ENCODE measurements at regions not wholly inside any gene's neighbourhood (a gene's known extent, or its start where the extent isn't known, plus 50 kb on each side); places are given as distances from the start of the nearest gene placed in this dataset.
"Not testable (repeated sequence)": the region's sequence is repeated elsewhere in the genome, so short reads cannot be mapped to it uniquely, and the experiment has no call there.

DNA sequence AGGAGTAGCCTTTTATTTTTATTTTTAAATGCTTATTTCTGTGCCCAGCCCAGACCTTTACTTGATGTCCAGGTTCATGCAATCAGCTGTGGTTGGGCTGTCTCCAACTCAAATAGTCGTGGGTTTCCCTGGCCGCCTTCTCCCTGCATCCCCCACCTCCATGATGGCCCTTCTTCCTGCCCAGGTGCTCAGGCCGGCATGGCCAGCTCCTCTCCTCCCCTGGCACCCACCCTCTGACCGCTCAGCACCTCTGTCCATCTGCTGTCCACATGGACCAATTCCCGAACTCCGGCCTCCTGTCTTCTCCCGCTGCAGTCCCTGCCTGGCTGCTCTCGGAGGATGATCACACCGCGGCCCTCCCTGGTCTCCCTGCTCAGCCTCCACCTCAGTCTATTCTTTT lies 81.2 kb upstream of the SULF2 start:
- no peak for DNase-seq

DNA sequence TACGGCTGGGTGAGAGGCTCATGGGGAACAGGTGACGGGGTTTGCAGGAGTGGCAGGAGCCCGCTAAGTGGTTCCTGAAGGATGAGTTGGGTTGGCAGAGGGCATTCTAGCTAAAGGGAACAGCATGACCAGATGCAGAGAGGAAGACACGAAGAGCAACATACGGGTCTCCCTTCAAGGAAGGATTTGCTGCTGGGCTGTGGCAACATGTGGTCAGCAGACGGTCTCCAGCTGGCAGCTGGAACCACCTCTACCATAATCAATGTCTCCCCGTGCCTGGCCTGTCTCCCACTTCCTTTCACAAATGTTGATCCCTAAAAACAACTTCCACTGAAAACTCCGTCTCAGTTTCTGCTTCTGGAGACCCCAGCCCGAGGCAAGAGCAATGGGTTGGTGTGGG lies 80.6 kb upstream of the SULF2 start:
- DNase-seq = no peak

DNA sequence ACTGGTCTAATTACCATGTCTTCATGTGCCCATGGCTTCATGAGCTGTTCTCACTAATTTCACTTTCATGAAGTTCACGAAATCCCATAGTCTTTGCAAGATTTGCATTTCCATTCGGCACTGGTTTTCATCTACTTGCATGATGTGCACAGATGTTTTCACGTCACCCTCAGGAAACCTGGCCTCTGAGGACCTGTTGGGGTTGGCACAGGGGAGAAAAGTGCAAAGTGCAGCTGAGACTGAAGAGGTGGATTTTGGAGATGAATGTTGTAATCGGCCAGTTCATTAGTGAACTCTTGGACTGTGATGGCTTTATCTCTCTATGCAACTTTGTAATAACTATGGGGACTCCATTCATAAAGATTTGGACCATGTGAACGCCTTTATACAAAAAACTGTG lies 80.2 kb upstream of the SULF2 start:
- DNase-seq = no peak

DNA sequence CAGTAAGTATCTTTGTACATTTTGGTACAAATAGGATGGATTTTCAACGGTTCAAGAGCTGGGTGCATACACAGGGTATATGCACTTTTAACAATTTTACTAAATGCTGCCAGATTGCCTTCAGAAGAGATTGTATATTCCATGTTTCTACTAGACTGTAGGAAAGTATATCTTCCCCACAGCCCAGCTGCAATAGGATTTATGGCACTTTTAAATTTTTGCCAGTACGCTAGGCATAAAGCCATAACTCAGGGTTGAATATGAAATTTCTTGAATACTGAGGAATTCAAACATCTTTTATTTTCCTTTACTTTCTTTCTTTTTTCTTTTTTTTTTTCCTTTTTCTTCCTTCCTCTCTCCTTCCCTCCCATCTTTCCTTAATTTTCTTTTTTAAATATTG lies 78.7 kb upstream of the SULF2 start:
- no peak for DNase-seq

DNA sequence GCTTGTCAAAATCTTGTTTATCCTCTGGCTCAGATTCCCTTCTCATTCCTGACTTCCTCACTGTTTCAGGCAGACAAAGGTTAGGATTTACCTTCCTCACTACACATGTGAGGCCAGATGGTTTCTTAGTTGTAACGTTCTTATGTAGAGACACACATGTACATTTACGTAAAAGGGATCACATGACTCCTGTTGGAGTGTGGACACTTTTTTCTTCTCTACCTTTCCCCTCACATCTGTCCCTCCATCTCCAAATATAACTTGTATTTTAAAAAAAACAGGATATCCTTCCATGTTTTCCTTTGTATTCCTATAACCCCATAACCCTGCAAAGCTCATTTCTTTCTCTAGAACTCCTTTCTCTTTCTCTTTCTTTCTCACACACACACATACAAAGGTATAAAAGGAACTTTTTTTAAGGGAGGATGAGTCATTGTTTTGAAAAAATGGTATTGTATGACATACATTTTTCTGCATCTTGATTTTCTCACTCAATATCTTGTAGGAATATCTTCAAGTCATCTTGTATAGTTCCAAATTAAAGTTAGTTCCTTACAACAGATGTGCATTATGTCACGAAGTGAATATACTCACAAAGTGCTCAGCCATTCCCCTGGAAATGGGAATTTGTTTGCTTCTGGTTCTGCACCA lies 78.2 kb upstream of the SULF2 start:
- no peak for DNase-seq

DNA sequence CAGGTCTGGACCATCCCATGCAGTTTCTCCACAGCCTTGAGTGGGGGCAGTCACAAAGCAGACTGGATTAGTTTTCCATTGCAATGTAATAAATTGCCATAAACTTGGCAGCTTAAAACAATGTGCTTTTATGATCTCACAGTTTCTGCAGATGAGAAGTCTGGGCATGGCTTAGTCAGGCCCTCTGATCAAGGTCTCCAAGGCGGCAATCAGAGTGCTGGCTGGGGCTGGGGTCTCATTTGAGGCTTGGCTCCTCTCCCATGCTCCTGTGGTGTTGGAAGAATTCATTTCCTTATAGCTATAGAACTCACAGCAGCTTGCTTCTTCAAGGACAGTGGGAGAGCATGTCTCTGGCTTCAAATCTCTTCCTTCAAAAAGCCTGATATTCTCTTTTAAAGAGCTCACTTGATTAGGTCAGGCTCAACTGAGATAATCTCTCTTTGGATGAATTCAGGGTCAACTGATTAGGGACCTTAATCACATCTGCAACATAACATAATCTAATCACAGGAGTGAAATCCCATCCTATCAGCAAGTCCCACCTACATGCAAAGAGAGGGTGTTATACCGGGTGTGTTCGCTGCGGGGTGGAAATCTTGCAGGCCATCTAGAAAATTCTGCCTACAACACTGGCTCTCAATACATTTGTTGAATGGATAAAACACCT lies 77.4 kb upstream of the SULF2 start:
- no peak for DNase-seq

DNA sequence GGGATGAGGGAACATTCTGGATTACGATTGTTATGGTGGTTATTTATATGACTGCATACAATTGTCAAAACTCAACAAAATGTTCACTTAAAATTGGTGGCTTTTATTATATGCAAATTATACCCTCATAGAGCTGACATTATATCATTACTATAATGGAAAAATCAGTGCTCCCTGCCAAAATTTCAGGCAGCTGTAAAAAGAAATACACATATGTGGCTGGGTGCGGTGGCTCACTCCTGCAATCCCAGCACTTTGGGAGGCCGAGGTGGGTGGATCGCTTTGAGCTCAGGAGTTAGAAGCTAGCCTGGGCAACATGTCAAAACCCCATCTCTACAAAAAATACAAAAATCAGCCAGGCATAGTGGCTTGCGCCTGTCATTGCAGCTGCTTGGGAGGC lies 75.8 kb upstream of the SULF2 start:
- DNase-seq = no peak

DNA sequence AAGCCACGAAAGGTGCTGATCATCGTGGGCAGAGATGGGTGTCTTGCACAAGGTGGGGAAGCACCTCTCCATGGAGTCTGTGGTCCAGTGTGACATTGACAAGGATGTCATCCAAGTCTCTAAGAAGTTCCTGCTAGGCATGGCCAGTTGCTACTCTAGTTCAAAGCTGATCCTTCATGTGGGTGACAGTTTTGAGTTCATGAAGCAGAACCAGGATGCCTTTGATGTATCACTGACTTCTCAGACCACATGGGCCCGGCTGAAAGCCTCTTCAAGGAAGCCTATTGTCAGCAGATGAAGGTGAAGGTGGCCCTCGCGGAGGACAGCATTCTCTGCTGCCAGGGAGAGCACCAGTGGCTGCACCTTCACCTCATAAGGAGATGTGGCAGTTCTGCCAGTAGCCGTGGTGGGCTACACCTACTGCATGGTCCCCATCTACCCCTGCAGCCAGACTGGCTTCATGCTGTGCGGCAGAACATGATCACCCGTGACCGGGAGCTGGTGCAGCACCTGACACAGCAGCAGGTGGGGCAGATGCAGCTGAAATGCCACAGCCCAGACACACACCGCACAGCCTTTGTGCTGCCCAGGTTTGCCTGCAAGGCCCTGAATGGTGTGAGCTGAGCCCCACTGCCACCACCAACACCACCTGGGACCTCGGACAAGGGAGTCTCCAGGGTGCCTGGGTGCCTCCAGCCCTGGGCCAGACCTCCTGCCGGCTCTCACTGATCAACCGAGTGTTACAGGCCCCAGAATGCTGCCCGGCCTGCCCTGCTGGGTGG lies 75.0 kb upstream of the SULF2 start:
- no peak for DNase-seq

DNA sequence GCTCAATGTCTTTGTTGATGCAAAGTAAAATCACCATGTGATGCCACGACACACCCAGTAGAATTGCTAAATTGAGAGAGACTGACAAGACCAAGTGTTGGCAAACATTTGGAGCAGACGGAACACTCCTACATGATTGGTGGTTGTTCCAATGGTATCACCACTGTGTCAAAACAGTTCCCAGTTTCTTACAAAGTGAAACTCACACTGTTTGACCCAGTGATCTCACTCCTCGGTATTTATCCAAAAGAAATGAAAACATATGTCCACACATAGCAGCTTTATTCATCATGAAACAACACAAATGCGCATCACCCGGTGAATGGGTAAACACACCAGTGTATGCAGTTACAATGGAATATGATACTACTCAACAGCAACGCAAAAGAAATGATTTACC lies 74.0 kb upstream of the SULF2 start:
- DNase-seq = no peak

DNA sequence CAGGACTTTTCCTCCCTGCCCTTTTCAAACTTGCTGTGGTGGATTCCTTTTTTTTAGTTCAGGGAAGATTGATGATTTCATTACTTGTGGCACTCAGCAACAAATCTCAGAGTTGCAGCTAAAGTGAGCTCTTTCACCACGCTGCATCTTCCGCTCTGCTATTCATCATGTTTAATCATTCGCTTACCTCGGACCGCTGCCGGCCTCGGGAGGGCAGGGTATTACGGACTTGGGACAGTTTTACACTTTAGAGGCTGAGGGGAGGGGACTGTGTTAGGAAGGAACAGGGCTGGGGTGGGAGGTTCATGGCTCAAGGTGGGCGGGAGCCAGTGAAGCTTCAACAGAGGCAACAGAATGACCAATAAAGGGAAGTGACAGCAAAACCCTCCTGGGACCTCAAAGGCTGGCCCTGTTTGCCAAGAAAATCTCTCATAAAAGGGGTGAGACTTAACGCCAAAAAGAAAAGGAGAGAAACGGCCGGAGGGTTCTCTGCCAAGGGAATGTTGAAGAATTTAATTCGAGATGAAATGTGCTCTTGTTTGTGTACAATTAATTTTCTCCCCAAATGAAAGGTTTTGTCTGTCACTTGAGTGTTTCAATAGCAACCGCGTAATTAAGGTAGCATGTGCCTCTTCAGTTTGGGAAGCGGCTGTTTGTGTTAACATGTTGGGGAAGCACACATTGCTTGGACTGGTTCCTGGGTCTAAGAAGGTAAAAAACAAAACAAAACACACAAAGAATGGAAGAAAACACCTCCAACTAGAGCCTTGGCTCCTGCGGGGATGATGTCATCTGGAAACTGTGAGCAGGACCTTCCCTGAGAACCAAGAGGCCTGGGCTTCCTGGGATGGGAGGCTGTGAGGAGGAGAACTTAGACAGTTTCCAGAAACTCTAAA lies 72.5 kb upstream of the SULF2 start:
- DNase-seq = no peak

DNA sequence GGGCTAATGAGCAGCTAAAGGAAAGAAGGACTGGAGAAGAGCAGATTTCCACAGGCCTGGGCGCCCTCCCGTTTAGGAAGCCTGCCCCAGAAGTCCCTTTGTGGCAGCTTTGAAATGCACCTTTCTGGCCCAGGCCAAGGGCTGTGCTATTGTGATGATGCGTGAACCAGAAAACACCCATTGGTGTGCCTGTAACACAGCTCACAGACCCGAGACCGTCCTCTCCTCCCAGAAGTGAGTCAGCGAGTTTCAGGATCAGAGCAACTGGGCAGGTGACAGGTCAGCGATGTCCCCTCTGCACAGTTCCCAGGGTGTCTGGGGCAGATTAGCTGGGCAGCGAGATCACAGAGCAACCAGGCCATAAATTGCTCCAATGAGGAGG lies 71.9 kb upstream of the SULF2 start:
- DNase-seq = no peak

DNA sequence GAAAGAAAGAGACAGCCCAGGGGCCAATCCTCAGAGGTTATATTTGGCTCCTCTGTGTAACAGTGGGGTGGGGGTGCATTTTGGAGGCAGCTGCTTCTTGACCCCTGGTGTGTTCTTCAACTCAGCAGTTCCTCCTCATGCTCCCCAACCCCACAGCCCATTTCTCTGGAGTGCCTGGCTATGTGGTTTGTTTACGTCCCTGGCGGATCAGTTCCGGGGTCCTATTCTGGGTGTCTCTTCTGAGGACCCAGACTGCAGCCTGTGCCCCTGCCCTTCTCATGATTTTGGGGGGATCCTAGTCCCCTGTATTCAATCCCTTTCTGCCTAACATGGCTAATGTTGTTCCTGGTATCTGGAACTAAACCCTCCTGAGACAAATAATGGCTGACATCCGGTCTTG lies 70.5 kb upstream of the SULF2 start:
- no peak for DNase-seq

DNA sequence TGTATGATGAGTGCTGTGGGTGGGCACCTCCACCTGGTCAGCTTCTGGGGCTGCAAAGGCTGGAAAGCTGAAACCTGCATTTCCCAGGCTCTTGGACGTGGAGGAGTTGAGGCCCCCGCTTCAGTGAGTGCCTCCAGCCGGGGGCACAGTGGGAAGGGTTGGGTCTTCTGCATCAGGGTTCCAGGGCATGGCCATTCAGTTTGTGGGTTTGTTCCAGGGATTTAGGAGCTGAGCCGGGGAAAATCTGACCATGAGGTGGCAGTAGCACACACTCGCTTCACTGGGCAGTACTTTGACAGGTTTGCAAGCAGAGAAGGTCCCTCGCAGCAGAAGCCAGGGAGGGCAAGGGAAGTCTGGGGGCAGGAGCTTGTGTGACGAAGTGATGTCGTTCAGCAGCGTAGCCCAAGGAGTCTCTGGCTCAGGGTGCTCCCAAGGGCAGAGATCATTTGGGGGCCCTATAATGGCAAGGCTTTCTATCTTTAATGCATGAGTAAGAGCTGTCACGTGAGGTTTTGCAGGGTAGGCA lies 69.5 kb upstream of the SULF2 start:
- DNase-seq = no peak

DNA sequence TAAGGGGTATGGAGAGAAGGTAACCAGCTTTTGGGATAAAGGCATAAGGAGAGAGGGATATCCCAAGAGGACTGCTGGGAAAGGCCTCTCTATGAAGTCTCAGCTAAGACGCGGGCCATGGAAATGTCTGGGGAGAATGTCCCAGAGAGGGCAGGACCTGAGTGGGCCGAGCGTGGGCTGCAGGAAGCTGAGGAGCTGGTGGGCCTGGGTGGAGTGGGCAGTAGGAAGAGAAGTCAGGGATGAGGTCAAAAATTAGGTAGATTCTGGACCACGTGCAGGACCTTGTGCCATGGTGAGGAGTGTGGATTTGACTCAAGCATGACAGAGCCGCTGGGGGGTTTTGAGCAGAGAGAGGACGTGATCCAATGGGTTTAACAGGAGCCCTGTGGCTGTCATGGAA lies 66.5 kb upstream of the SULF2 start:
- DNase-seq = no peak

DNA sequence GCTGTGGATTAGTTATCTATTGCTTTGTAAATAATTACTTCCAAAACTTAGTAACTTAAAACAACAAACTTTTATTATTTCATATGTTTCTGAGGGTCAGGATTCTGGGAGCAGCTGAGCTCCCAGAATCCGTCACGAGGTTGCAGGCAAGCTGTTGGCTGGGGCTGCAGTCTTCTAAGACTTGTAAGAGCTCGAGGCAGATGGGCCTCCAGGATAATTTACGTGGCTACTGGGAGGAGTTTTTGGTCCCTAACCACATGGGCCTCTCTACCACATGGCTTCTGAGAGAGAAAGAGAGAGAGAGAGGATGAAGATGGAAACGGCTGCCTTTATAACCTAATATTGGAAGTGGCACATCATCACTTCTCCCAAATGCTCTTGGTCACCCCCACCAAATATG lies 64.9 kb upstream of the SULF2 start:
- DNase-seq = no peak

DNA sequence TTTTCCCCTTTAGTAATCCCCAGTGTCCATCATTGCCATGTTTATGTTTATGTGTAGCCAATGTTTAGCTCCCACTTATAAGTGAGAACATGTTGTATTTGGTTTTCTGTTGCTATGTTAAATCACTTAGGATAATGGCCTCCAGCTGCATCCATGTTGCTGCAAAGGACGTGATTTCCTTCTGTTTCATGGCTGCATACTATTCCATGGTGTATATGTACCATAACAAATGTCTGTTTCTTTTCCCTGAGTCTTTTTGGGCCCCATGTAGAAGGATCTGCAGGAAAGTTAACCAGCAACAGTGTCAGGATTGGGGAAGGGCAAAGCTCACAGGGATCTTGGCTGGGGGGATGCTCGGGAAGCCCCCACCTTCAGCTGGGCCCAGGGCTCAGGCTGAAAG lies 64.3 kb upstream of the SULF2 start:
- no peak for DNase-seq

DNA sequence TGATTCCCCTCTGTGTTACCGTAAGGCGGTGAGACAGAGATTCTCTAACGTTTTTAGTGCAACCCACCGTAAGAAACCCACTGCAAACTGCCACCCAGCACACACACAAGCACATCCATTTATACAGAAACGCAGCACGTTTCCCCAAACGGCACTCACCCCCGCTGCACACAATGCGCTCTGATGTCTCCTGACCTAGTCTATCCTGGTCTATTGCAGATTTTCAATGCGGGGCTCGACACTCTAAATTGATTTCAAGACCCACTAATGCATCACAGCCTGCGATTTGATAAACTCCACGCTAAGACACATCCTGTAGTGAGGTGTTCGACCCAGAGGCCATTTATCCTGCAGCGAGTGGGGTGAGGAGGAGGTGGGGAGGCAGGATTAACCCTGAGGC lies 63.7 kb upstream of the SULF2 start:
- no peak for DNase-seq

DNA sequence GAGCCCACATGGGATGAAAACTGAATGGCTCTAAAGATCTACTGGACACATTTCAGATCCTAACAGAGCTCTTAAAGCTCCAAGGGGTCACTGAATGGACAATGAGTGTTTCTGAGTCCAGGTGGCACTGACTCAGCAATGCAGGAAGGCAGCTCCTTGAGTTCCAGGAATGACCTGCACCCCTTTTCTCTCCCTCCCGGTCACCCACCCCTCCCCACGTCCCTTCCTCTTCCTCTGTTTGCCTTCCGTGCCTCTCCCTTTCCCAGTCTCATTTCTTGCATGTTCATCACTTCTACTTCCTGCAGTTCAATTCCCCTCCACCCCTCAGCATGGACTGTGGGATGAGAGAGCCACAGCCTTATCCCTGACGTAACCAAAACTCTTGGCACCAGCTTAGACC lies 63.3 kb upstream of the SULF2 start:
- not testable (repeated sequence) for DNase-seq

DNA sequence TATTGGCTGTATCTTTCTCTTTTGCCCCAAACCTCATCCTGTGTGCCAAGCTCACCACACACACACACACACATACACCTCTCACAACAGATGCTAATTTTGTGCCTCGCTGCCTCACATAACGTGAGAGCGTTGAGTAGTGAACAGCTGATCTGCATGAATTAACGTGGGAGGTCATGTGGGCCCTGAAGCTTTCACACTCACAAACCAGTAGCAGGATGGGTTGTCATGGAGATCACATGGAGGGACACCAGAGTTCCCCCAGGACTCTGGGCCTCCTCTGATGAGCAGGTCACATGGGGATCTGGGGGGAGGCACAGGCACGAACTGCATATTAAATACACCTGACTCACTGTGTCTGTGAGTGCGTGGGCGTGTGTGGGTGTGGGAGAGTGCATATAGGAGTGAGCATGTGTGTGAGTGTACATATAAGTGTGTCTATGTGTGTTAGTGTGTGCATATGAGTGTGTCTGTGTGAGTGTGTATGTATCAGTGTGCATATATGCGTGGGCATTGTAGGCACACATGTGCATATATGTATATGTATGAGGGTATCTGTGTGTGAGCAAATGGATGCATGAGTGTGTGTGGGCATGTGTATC lies 62.7 kb upstream of the SULF2 start:
- DNase-seq = no peak

DNA sequence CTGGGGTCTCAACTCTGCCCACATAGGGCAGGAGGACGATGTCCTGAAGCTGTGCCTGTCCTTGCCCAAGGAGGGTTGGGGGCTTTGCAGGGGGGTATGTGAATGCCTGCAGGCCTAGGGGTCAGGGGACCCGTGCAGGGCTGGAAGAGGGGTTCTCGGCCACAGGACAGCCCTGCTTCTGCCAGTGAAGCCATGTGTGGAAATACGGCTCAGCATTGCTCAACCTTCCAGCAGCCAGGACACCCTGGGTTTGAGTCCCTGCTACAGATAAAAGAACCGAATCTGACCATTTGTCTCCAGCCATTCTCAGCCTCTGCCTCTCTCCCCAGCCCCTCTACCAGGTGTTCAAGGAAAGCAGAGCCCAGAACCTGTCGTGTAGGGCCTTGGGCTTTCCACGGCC lies 61.9 kb upstream of the SULF2 start:
- DNase-seq = not testable (repeated sequence)

DNA sequence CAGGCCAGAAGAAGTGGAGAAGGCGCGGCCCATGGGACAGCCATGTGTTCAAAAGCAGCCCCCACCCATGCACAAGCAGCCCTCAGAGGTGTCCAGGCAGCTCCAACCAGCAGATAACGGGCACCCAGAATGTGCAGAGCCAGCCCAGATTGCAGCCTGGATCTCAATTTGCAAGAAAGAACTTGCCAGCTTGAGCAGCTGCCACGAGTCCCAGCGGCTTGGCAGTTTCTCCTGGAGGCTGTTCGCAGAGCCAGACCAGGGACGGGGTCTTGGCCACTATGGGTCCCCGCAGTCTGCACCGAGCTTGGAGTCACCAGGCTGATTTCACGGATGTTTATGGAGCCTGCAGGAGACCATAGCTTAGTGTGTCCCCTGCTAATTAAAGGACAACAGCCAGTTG lies 61.4 kb upstream of the SULF2 start:
- not testable (repeated sequence) for DNase-seq

DNA sequence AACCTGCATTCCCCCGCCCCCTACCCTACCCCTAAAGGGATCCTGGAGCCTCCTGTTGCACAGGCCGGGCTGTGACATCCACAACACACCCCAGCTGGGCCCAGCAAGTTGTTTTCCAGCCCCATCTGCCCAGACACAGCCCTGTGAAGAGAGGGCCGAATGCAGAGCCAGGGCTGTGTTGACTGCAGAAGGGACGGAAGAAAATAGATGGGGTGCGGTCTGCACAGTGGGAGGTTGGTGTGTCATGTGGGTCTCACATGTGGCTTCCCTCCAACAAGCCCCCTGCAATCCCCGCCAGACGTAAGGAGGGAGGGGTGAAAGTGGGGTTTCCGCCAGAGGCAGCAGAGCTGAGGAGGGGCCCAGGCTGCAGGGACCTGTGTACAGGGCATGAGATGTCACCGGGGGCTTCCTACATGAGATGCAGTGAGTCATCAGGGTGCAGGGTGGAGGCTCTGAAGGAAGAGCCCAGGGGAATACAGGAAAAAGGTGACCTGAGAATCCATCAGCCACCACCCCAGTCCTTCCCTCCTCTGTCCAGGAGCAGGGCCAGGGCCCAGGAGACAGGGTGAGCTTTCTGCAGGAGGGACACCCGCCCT lies 60.2 kb upstream of the SULF2 start:
- not testable (repeated sequence) for DNase-seq
